HepG2 (cell line): ENCODE measurements at regions not wholly inside any gene's neighbourhood (a gene's known extent, or its start where the extent isn't known, plus 50 kb on each side); places are given as distances from the start of the nearest gene placed in this dataset.

Experiments
- JARID2 ChIP-seq: sonication (generic); formaldehyde crosslinking; IDR thresholded peaks from 2 replicates; pipeline ENCODE4 v1.8.1; 2023; ENCODE audit warnings: missing genetic modification reagents, inconsistent platforms; ENCODE audit not compliant: insufficient replicate concordance
- RFXAP ChIP-seq: sonication (generic); formaldehyde crosslinking; IDR thresholded peaks from 2 replicates; pipeline ENCODE4 v1.4.0; 2020; ENCODE audit warnings: missing genetic modification reagents, borderline replicate concordance
- TARDBP ChIP-seq: sonication (generic); formaldehyde crosslinking; IDR thresholded peaks from 2 replicates; pipeline ENCODE4 v1.8.0; 2022; ENCODE audit warnings: mild to moderate bottlenecking, missing genetic modification reagents
- ZBTB20 ChIP-seq: sonication (generic); formaldehyde crosslinking; IDR thresholded peaks from 2 replicates; pipeline ENCODE4 v1.8.1; 2023; ENCODE audit warnings: missing genetic modification reagents, low read depth, mild to moderate bottlenecking, borderline replicate concordance
- ZNF343 ChIP-seq: sonication (generic); formaldehyde crosslinking; IDR thresholded peaks from 2 replicates; pipeline ENCODE4 v1.4.0; 2020; ENCODE audit warnings: mild to moderate bottlenecking, missing genetic modification reagents
- ZNF749 ChIP-seq: sonication (generic); formaldehyde crosslinking; IDR thresholded peaks from 2 replicates; pipeline ENCODE4 v1.8.0; 2022; ENCODE audit warnings: mild to moderate bottlenecking, missing genetic modification reagents, moderate library complexity, borderline replicate concordance
- ZNF761 ChIP-seq: sonication (generic); formaldehyde crosslinking; conservative IDR thresholded peaks from 2 replicates; pipeline ENCODE4 v1.4.0; 2020; ENCODE audit warnings: mild to moderate bottlenecking, missing genetic modification reagents
- ZSCAN12 ChIP-seq: sonication (generic); formaldehyde crosslinking; IDR thresholded peaks from 2 replicates; pipeline ENCODE4 v1.9.0; 2021; ENCODE audit warnings: mild to moderate bottlenecking, missing genetic modification reagents
- TF ChIP-seq, protein P1 (sequence below): sonication (generic); formaldehyde crosslinking; IDR thresholded peaks from 2 replicates; pipeline ENCODE4 v1.5.0; 2020; ENCODE audit warnings: mild to moderate bottlenecking, missing genetic modification reagents, borderline replicate concordance

DNA sequence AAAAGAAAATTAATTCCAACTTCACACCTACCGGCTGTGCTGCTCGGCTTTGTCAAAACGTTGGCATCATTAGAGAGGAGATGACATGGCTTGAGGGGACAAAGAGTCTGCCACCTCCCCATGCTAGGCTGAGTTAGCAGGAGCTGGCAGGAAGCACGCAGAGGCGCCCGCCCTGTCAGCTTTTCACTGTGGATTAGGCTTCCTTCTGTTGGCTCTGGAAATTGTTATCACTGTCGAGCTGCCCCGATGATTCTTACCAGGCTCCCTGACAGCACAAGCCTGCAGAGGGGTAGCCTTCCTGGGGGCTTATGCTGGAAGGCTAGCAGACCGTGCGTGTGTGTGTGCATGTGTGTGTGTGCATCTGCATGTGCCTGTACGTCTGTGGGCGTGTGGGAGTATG is 490.9 kb upstream of the TBX3 start (continued):
- TF ChIP-seq, protein P1, sequence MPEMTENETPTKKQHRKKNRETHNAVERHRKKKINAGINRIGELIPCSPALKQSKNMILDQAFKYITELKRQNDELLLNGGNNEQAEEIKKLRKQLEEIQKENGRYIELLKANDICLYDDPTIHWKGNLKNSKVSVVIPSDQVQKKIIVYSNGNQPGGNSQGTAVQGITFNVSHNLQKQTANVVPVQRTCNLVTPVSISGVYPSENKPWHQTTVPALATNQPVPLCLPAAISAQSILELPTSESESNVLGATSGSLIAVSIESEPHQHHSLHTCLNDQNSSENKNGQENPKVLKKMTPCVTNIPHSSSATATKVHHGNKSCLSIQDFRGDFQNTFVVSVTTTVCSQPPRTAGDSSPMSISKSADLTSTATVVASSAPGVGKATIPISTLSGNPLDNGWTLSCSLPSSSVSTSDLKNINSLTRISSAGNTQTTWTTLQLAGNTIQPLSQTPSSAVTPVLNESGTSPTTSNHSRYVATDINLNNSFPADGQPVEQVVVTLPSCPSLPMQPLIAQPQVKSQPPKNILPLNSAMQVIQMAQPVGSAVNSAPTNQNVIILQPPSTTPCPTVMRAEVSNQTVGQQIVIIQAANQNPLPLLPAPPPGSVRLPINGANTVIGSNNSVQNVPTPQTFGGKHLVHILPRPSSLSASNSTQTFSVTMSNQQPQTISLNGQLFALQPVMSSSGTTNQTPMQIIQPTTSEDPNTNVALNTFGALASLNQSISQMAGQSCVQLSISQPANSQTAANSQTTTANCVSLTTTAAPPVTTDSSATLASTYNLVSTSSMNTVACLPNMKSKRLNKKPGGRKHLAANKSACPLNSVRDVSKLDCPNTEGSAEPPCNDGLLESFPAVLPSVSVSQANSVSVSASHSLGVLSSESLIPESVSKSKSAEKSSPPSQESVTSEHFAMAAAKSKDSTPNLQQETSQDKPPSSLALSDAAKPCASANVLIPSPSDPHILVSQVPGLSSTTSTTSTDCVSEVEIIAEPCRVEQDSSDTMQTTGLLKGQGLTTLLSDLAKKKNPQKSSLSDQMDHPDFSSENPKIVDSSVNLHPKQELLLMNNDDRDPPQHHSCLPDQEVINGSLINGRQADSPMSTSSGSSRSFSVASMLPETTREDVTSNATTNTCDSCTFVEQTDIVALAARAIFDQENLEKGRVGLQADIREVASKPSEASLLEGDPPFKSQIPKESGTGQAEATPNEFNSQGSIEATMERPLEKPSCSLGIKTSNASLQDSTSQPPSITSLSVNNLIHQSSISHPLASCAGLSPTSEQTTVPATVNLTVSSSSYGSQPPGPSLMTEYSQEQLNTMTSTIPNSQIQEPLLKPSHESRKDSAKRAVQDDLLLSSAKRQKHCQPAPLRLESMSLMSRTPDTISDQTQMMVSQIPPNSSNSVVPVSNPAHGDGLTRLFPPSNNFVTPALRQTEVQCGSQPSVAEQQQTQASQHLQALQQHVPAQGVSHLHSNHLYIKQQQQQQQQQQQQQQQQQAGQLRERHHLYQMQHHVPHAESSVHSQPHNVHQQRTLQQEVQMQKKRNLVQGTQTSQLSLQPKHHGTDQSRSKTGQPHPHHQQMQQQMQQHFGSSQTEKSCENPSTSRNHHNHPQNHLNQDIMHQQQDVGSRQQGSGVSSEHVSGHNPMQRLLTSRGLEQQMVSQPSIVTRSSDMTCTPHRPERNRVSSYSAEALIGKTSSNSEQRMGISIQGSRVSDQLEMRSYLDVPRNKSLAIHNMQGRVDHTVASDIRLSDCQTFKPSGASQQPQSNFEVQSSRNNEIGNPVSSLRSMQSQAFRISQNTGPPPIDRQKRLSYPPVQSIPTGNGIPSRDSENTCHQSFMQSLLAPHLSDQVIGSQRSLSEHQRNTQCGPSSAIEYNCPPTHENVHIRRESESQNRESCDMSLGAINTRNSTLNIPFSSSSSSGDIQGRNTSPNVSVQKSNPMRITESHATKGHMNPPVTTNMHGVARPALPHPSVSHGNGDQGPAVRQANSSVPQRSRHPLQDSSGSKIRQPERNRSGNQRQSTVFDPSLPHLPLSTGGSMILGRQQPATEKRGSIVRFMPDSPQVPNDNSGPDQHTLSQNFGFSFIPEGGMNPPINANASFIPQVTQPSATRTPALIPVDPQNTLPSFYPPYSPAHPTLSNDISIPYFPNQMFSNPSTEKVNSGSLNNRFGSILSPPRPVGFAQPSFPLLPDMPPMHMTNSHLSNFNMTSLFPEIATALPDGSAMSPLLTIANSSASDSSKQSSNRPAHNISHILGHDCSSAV: no peak
- no peak for TF ChIP-seq ZNF343 (CRISPR knock-in tag)
- TF ChIP-seq TARDBP (CRISPR knock-in tag): no peak
- no peak for TF ChIP-seq JARID2
- no peak for TF ChIP-seq ZNF749 (CRISPR knock-in tag)
- no peak for TF ChIP-seq RFXAP (CRISPR knock-in tag)
- TF ChIP-seq ZBTB20 (CRISPR knock-in tag): no peak
- no peak for TF ChIP-seq ZNF761
- TF ChIP-seq ZSCAN12 (CRISPR knock-in tag): no peak
- TF ChIP-seq, all 625 proteins: peak for 0
